Astrocyte (in vitro differentiated cells and primary cell): ENCODE measurements at regions not wholly inside any gene's neighbourhood (a gene's known extent, or its start where the extent isn't known, plus 50 kb on each side); places are given as distances from the start of the nearest gene placed in this dataset.

ENCODE experiments used
- DNase-seq: peaks from one replicate; pipeline ENCODE4 v3.0.0-alpha.2; 2010; ENCODE audit warnings: low read depth
- FAIRE-seq: peaks from 2 replicates; lab custom pipeline; 2011; peaks lifted over from hg19 to GRCh38; lab: Jason Lieb, UNC
- H2AFZ ChIP-seq: 2 replicates; pipeline ENCODE4 v1.6.0; 2012; ENCODE audit warnings: low read depth, low read length, inconsistent platforms
- H3K27ac ChIP-seq: 2 replicates; pipeline ENCODE4 v1.5.1; 2011; ENCODE audit warnings: low read depth, low read length, inconsistent platforms
- H3K27me3 ChIP-seq: 2 replicates; pipeline ENCODE4 v1.6.0; 2011; ENCODE audit warnings: low read length, inconsistent platforms; ENCODE audit not compliant: insufficient read depth
- H3K36me3 ChIP-seq: 2 replicates; pipeline ENCODE4 v1.5.1; 2011; ENCODE audit warnings: low read length, inconsistent platforms; ENCODE audit not compliant: insufficient read depth
- H3K4me1 ChIP-seq: 2 replicates; pipeline ENCODE4 v1.5.1; 2011; ENCODE audit warnings: low read length, inconsistent platforms; ENCODE audit not compliant: insufficient read depth
- H3K4me2 ChIP-seq: 2 replicates; pipeline ENCODE4 v1.6.0; 2012; ENCODE audit warnings: low read length, inconsistent platforms
- H3K4me3 ChIP-seq: 2 replicates; pipeline ENCODE4 v1.5.1; 2011; ENCODE audit warnings: low read depth, mild to moderate bottlenecking, low read length, inconsistent platforms; ENCODE audit not compliant: insufficient read depth
- H3K79me2 ChIP-seq: 2 replicates; pipeline ENCODE4 v1.6.0; 2012; ENCODE audit warnings: mild to moderate bottlenecking, low read length, inconsistent platforms; ENCODE audit not compliant: insufficient read depth
- H3K9ac ChIP-seq: 2 replicates; pipeline ENCODE4 v1.6.0; 2012; ENCODE audit warnings: mild to moderate bottlenecking, low read length, inconsistent platforms
- H3K9me3 ChIP-seq: 2 replicates; pipeline ENCODE4 v1.5.1; 2012; ENCODE audit warnings: low read depth, mild to moderate bottlenecking, low read length, inconsistent platforms; ENCODE audit not compliant: insufficient read depth
- H4K20me1 ChIP-seq: 2 replicates; pipeline ENCODE4 v1.6.0; 2012; ENCODE audit warnings: low read length, inconsistent platforms; ENCODE audit not compliant: insufficient read depth
- H3K27ac Mint-ChIP-seq: one replicate; pipeline ENCODE4 v1.8.0; 2021; ENCODE audit warnings: mild to moderate bottlenecking, mixed read lengths; ENCODE audit not compliant: unreplicated experiment
- H3K27me3 Mint-ChIP-seq: one replicate; pipeline ENCODE4 v1.8.0; 2021; ENCODE audit warnings: low read depth, mixed read lengths; ENCODE audit not compliant: unreplicated experiment
- H3K36me3 Mint-ChIP-seq: one replicate; pipeline ENCODE4 v1.8.0; 2021; ENCODE audit warnings: low read depth, mixed read lengths; ENCODE audit not compliant: unreplicated experiment
- H3K4me1 Mint-ChIP-seq: one replicate; pipeline ENCODE4 v1.8.0; 2021; ENCODE audit warnings: low read depth, mixed read lengths; ENCODE audit not compliant: unreplicated experiment
- H3K4me3 Mint-ChIP-seq: one replicate; pipeline ENCODE4 v1.8.0; 2021; ENCODE audit warnings: mild to moderate bottlenecking, moderate library complexity, mixed read lengths; ENCODE audit not compliant: unreplicated experiment
- H3K9me3 Mint-ChIP-seq: one replicate; pipeline ENCODE4 v1.8.0; 2021; ENCODE audit warnings: mild to moderate bottlenecking, mixed read lengths; ENCODE audit not compliant: unreplicated experiment
- CTCF ChIP-seq: IDR thresholded peaks from 2 replicates; pipeline ENCODE4 v1.5.1; 2011; ENCODE audit warnings: low read depth, mild to moderate bottlenecking, inconsistent platforms, low read length, moderate library complexity; ENCODE audit not compliant: insufficient read depth
- EZH2 ChIP-seq: IDR thresholded peaks from 2 replicates; pipeline ENCODE4 v1.6.1; 2012; ENCODE audit warnings: mild to moderate bottlenecking, low read length, inconsistent platforms; ENCODE audit not compliant: insufficient read depth

- no peak overlapping the region for H3K27ac ChIP-seq
- no peaks in the 10 kb centered on the region for H3K4me1 Mint-ChIP-seq
- H3K4me1 ChIP-seq = no peaks in the 10 kb centered on the region
- no peaks in the 10 kb centered on the region for H3K36me3 ChIP-seq
- H3K9ac ChIP-seq = no peak overlapping the region
- H3K4me2 ChIP-seq = no peak overlapping the region
- H3K4me3 ChIP-seq = no peak overlapping the region
- no peak overlapping the region for H3K4me3 Mint-ChIP-seq
- FAIRE-seq (no peak), DNase-seq (no peak)
- no peaks in the 10 kb centered on the region for H3K36me3 Mint-ChIP-seq
- no peaks in the 10 kb centered on the region for H3K27me3 ChIP-seq
- H4K20me1 ChIP-seq = no peaks in the 10 kb centered on the region
- no peaks in the 10 kb centered on the region for H3K79me2 ChIP-seq
- TF ChIP-seq CTCF = no peak
- TF ChIP-seq EZH2 = no peak
- no peaks in the 10 kb centered on the region for H3K9me3 Mint-ChIP-seq
- no peak overlapping the region for H2AFZ ChIP-seq
- no peaks in the 10 kb centered on the region for H3K9me3 ChIP-seq
- H3K27me3 Mint-ChIP-seq = no peaks in the 10 kb centered on the region
- H3K27ac Mint-ChIP-seq = no peak overlapping the region
Observed at GRCh38 chr4:125132729-125133128, 182.0 kb upstream of the FAT4 start.

- Mint-ChIP-seq H3K36me3 (no peaks in the 10 kb centered on the region), H3K4me1 (no peaks in the 10 kb centered on the region), H3K27me3 (no peaks in the 10 kb centered on the region), H3K4me3 (no peak overlapping the region), H3K9me3 (no peaks in the 10 kb centered on the region), H3K27ac (no peak overlapping the region)
- no peaks in the 10 kb centered on the region for H3K79me2 ChIP-seq
- no peak overlapping the region for H3K4me3 ChIP-seq
- no peak overlapping the region for H3K27ac ChIP-seq
- H3K36me3 ChIP-seq = no peaks in the 10 kb centered on the region
- DNase-seq (no peak), FAIRE-seq (no peak)
- H3K9ac ChIP-seq = no peak overlapping the region
- TF ChIP-seq CTCF (no peak), EZH2 (no peak)
- no peak overlapping the region for H3K4me2 ChIP-seq
- no peaks in the 10 kb centered on the region for H3K27me3 ChIP-seq
- no peak overlapping the region for H2AFZ ChIP-seq
- no peaks in the 10 kb centered on the region for H3K9me3 ChIP-seq
- no peaks in the 10 kb centered on the region for H4K20me1 ChIP-seq
- H3K4me1 ChIP-seq = no peaks in the 10 kb centered on the region
Observed at GRCh38 chr4:125131891-125132680, 182.7 kb upstream of the FAT4 start.

- Histone ChIP-seq H3K9ac (peak overlapping the region; percentile 12), H2AFZ (peak overlapping the region; percentile 70), H4K20me1 (no peaks in the 10 kb centered on the region), H3K36me3 (no peaks in the 10 kb centered on the region), H3K4me1 (peaks cover 4% of the 10 kb centered on the region), H3K4me3 (peak overlapping the region; percentile 13), H3K4me2 (peak overlapping the region; percentile 60), H3K27me3 (no peaks in the 10 kb centered on the region), H3K9me3 (no peaks in the 10 kb centered on the region), H3K79me2 (no peaks in the 10 kb centered on the region), H3K27ac (no peak overlapping the region)
- Mint-ChIP-seq H3K4me1 (peaks cover 6% of the 10 kb centered on the region), H3K9me3 (no peaks in the 10 kb centered on the region), H3K27ac (no peak overlapping the region), H3K4me3 (no peak overlapping the region), H3K27me3 (no peaks in the 10 kb centered on the region), H3K36me3 (no peaks in the 10 kb centered on the region)
- DNase-seq (no peak), FAIRE-seq (no peak)
- no peak for TF ChIP-seq CTCF
- no peak for TF ChIP-seq EZH2
Observed at GRCh38 chr4:125125276-125125675, 189.5 kb upstream of the FAT4 start.
